ENCODE measurements at regions not wholly inside any gene's neighbourhood (a gene's known extent, or its start where the extent isn't known, plus 50 kb on each side); places are given as distances from the start of the nearest gene placed in this dataset.

- Histone ChIP-seq H3K4me1 (no peaks in the 10 kb centered on the region), H3K27ac (no peak overlapping the region), H3K4me3 (no peak overlapping the region), H3K27me3 (no peaks in the 10 kb centered on the region), H3K9me3 (no peaks in the 10 kb centered on the region), H3K36me3 (no peaks in the 10 kb centered on the region)
- DNase-seq (no peak), ATAC-seq (no peak)
- intact Hi-C loops (cut with DNase I; ENCODE audit: low total_unique reads) (no loop called here), in situ Hi-C loops (cut with MboI; ENCODE audit: low sequenced_read_pairs in 4 of 4) (no loop called here)
- no peak for TF ChIP-seq POLR2A (IDR thresholded peaks at IDR 0.05)
- TF ChIP-seq CTCF (IDR thresholded peaks at IDR 0.05 in 4 of 5, conservative IDR thresholded peaks at IDR 0.05 in 1 of 5), result no peak
Measured at GRCh38 chr11:88390254-88390653, 52.7 kb upstream of the CTSC start.

- DNase-seq (no peak), ATAC-seq (no peak)
- Histone ChIP-seq H3K36me3 (no peaks in the 10 kb centered on the region), H3K9me3 (no peaks in the 10 kb centered on the region), H3K4me1 (no peaks in the 10 kb centered on the region), H3K27me3 (no peaks in the 10 kb centered on the region), H3K4me3 (no peak overlapping the region), H3K27ac (no peak overlapping the region)
- intact Hi-C loops (cut with DNase I; ENCODE audit: low total_unique reads) (no loop called here), in situ Hi-C loops (cut with MboI; ENCODE audit: low sequenced_read_pairs in 4 of 4) (no loop called here)
- TF ChIP-seq POLR2A (IDR thresholded peaks at IDR 0.05) (no peak), CTCF (IDR thresholded peaks at IDR 0.05 in 4 of 5, conservative IDR thresholded peaks at IDR 0.05 in 1 of 5) (no peak)
Measured at GRCh38 chr11:88387957-88388356, 50.4 kb upstream of the CTSC start.

All from gastrocnemius medialis (tissue), 4 donors.